ENCODE measurements at regions not wholly inside any gene's neighbourhood (a gene's known extent, or its start where the extent isn't known, plus 50 kb on each side); places are given as distances from the start of the nearest gene placed in this dataset.

DNA sequence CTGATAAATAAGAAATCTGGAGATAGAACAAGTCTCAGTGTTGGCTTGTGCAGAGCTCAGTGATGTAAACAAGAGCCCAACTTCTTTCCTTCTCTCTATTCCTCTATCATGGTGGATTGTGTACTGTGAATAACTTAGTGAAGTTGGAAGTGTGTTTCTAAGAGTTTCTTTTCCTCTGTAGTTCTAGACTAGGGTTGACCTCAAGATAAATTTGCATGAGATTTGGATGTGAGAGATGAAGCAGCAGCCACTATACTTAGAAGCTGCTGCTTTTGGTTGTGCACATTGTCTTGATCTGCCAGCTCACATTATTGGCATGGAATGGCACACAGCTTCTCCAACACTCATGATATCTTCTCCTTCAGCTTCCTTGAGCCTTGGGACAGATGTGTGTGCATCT lies 198.9 kb upstream of the ZP4 start:
- TF ChIP-seq, protein P1, sequence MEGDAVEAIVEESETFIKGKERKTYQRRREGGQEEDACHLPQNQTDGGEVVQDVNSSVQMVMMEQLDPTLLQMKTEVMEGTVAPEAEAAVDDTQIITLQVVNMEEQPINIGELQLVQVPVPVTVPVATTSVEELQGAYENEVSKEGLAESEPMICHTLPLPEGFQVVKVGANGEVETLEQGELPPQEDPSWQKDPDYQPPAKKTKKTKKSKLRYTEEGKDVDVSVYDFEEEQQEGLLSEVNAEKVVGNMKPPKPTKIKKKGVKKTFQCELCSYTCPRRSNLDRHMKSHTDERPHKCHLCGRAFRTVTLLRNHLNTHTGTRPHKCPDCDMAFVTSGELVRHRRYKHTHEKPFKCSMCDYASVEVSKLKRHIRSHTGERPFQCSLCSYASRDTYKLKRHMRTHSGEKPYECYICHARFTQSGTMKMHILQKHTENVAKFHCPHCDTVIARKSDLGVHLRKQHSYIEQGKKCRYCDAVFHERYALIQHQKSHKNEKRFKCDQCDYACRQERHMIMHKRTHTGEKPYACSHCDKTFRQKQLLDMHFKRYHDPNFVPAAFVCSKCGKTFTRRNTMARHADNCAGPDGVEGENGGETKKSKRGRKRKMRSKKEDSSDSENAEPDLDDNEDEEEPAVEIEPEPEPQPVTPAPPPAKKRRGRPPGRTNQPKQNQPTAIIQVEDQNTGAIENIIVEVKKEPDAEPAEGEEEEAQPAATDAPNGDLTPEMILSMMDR (IDR thresholded peaks at IDR 0.05; ENCODE audit: insufficient read depth, low read depth, low read length), result no peak
- TF ChIP-seq EZH2 (IDR thresholded peaks at IDR 0.05; ENCODE audit: insufficient read depth, low read length), result no peak

Measured in astrocyte (in vitro differentiated cells and primary cell).